ENCODE measurements at regions not wholly inside any gene's neighbourhood (a gene's known extent, or its start where the extent isn't known, plus 50 kb on each side); places are given as distances from the start of the nearest gene placed in this dataset.
A peak's percentile ranks its signal among the peaks of the same experiment; 100 is the strongest.

DNA sequence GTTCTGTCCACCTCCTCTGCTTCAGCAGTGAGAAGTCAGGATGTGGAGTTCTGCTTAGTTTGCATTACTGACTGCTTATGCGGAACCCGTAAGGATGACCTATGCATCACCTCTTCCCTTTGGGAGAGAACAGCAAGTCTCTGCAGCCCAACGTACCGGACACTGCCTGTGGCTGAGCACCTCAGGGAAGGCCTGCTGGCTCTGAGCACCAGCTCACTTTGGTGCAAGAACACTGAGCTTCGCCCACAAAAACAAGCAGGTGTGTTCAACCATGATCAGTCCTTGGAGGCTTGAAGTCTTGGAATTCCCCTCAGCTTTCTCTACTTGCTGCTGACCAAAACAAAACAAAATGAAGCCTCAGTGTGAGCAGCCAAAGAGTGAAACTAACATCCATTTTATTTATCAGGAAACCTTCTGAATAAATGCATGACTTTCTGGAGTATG, 52.7 kb upstream of the NCK2 start:
- Mint-ChIP-seq H3K4me3 (no peak overlapping the region), H3K4me1 (peaks cover 8% of the 10 kb centered on the region), H3K27me3 (ENCODE audit: low read depth, poor library complexity) (peaks cover 3% of the 10 kb centered on the region), H3K27ac (no peak overlapping the region), H3K9me3 (no peaks in the 10 kb centered on the region), H3K36me3 (ENCODE audit: low read depth) (no peaks in the 10 kb centered on the region)
- no peak for DNase-seq
- TF ChIP-seq, protein P1, sequence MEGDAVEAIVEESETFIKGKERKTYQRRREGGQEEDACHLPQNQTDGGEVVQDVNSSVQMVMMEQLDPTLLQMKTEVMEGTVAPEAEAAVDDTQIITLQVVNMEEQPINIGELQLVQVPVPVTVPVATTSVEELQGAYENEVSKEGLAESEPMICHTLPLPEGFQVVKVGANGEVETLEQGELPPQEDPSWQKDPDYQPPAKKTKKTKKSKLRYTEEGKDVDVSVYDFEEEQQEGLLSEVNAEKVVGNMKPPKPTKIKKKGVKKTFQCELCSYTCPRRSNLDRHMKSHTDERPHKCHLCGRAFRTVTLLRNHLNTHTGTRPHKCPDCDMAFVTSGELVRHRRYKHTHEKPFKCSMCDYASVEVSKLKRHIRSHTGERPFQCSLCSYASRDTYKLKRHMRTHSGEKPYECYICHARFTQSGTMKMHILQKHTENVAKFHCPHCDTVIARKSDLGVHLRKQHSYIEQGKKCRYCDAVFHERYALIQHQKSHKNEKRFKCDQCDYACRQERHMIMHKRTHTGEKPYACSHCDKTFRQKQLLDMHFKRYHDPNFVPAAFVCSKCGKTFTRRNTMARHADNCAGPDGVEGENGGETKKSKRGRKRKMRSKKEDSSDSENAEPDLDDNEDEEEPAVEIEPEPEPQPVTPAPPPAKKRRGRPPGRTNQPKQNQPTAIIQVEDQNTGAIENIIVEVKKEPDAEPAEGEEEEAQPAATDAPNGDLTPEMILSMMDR (IDR thresholded peaks at IDR 0.05): no peak

DNA sequence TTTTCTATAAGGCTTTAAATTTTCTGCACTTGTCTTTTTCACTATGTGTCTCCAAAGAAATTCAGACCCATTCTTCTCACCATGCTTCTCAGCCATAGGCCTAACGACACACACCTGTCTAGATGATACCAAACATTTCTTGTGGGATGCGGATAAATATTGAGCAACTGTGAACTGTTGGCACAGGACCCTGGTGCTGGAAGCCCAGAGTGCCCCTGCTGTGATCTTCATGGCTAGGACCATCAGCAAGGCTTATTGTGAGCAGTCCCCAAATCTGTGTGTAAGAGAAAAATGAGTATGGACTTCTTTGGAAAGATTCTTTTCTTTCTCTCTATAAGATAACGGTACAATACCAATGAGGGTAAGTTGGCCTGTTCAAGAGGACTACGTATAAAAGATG, 54.1 kb upstream of the NCK2 start:
- Mint-ChIP-seq H3K27ac (no peak overlapping the region), H3K36me3 (ENCODE audit: low read depth) (no peaks in the 10 kb centered on the region), H3K9me3 (no peaks in the 10 kb centered on the region), H3K27me3 (ENCODE audit: low read depth, poor library complexity) (no peaks in the 10 kb centered on the region), H3K4me3 (no peak overlapping the region), H3K4me1 (peaks cover 8% of the 10 kb centered on the region)
- no peak for DNase-seq
- TF ChIP-seq, protein P1 (IDR thresholded peaks at IDR 0.05): no peak

DNA sequence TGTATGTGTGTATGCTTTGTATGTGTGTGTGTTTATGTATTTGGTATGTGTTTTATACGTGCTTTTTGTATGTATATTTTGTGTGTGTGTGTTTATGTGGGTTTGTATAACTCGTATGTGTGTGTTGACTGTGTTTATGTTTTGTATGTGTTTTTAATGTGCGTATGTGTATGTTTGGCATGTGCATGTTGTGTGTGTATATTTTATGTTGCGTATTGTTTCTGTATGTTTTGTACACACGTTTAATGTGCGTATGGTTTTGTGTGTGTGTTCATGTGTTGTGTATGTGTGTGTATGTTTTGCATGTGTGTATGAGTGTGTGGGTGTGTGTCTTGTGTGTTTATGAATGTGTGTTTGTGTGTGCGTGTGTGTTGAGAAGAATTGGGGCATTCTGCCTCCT, 55.2 kb upstream of the NCK2 start:
- Mint-ChIP-seq H3K36me3 (ENCODE audit: low read depth) (no peaks in the 10 kb centered on the region), H3K27ac (peak overlapping the region; percentile 44), H3K27me3 (ENCODE audit: low read depth, poor library complexity) (no peaks in the 10 kb centered on the region), H3K9me3 (no peaks in the 10 kb centered on the region), H3K4me1 (peaks cover 8% of the 10 kb centered on the region), H3K4me3 (no peak overlapping the region)
- TF ChIP-seq, protein P1 (IDR thresholded peaks at IDR 0.05): no peak
- no peak for DNase-seq

DNA sequence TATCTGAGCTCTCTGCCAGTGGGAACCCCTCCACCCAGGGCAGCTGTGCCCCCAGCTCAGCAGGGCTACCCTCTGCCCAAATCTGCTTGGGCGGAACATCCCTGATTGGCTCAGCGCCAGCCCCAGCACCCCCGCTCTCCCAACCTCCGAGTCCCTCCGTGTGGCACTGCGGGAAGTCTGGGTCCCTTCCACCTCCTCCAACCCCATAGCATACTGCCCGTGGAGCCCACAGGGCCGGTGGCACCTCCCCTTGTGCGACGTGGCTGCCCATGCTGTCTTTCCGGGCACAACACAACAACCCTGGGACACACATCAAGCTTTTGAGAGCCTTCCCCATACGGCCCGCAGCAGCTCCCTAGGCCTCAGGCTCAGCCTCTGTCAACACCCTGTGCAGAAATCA, 55.8 kb upstream of the NCK2 start:
- Mint-ChIP-seq H3K9me3 (no peaks in the 10 kb centered on the region), H3K27ac (no peak overlapping the region), H3K36me3 (ENCODE audit: low read depth) (no peaks in the 10 kb centered on the region), H3K4me1 (peaks cover 8% of the 10 kb centered on the region), H3K4me3 (no peak overlapping the region), H3K27me3 (ENCODE audit: low read depth, poor library complexity) (no peaks in the 10 kb centered on the region)
- no peak for DNase-seq
- TF ChIP-seq, protein P1 (IDR thresholded peaks at IDR 0.05): no peak

DNA sequence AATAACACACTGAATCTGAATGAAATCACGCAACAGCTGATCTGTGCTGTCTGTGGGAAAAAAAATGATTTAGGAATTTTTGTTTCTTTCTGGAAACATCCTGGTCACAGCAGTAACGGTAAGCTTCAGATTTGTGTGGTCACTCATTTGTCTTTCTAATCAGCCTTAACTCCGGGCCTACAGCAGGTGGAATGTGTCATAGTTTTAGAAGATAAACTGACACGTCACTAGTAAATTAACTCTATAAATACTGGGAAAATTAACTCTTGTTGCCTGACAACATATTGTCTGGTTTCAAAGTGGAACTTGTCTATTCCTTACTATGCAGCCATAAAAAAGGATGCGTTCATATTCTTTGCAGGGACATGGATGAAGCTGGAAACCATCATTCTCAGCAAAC, 58.1 kb upstream of the NCK2 start:
- no peaks in the 10 kb centered on the region for H3K27me3 Mint-ChIP-seq (ENCODE audit: low read depth, poor library complexity)
- no peak overlapping the region for H3K4me3 Mint-ChIP-seq
- H3K36me3 Mint-ChIP-seq (ENCODE audit: low read depth): no peaks in the 10 kb centered on the region
- H3K27ac Mint-ChIP-seq: no peak overlapping the region
- no peaks in the 10 kb centered on the region for H3K9me3 Mint-ChIP-seq
- DNase-seq: no peak
- TF ChIP-seq, protein P1 (IDR thresholded peaks at IDR 0.05): no peak
- peaks cover 5% of the 10 kb centered on the region for H3K4me1 Mint-ChIP-seq

DNA sequence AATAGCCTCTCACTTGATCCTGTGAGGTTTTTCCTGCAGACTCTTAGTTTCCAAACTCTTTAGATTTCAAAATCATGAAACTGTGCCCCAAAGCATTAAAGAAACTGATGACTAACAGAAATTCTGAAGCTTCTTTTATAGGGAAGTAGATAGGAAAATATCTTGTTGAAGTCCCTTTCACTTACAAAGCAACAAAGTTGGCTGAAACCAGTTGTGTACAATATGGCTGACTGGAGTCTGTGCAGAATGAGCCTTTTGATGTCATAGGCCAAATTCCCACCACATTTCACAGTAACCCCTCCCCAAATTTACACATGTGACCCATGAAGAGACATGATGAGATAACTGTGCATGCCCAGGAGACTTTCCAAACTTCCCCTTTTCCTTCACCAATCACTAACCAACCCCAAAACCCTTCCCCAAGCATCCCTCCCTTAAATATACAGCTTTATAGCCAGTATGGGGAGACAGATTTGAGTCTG, 61.7 kb upstream of the NCK2 start:
- H3K27ac Mint-ChIP-seq: no peak overlapping the region
- H3K9me3 Mint-ChIP-seq: no peaks in the 10 kb centered on the region
- no peaks in the 10 kb centered on the region for H3K36me3 Mint-ChIP-seq (ENCODE audit: low read depth)
- H3K27me3 Mint-ChIP-seq (ENCODE audit: low read depth, poor library complexity): peaks cover 11% of the 10 kb centered on the region
- H3K4me3 Mint-ChIP-seq: no peak overlapping the region
- TF ChIP-seq, protein P1 (IDR thresholded peaks at IDR 0.05): no peak
- no peaks in the 10 kb centered on the region for H3K4me1 Mint-ChIP-seq
- DNase-seq: no peak

Data from nephron progenitor cell (in vitro differentiated cells).